ENCODE measurements at regions not wholly inside any gene's neighbourhood (a gene's known extent, or its start where the extent isn't known, plus 50 kb on each side); places are given as distances from the start of the nearest gene placed in this dataset.

GRCh38 chr17:71269201-71269600, 851.6 kb upstream of the SOX9 start:
- no peak for TF ChIP-seq CTCF (IDR thresholded peaks at IDR 0.05; ENCODE audit: insufficient read depth, low read length)
- TF ChIP-seq POLR2AphosphoS5 (IDR thresholded peaks at IDR 0.05; ENCODE audit: low read depth): no peak
- no peak for TF ChIP-seq GABPA (IDR thresholded peaks at IDR 0.05; ENCODE audit: low read depth)

Data from HL-60 (cell line).